Muscle layer of duodenum (tissue), 2 donors: ENCODE measurements at regions not wholly inside any gene's neighbourhood (a gene's known extent, or its start where the extent isn't known, plus 50 kb on each side); places are given as distances from the start of the nearest gene placed in this dataset.

Experiments
- H3K27ac ChIP-seq: one replicate; pipeline ENCODE4 v1.7.0; 2013; ENCODE audit warnings: mild to moderate bottlenecking, low read length
- H3K27me3 ChIP-seq: one replicate; pipeline ENCODE4 v1.7.0; 2013; ENCODE audit warnings: low read depth, mild to moderate bottlenecking, control low read depth, low read length
- H3K36me3 ChIP-seq, 2 donors: one replicate each; pipeline ENCODE4 v1.7.0; 2013; ENCODE audit warnings: low read length in 2 of 2, control low read depth in 1 of 2, mild to moderate bottlenecking in 1 of 2; ENCODE audit not compliant: insufficient read depth in 2 of 2, control insufficient read depth in 1 of 2
- H3K4me1 ChIP-seq, 2 donors: one replicate each; pipeline ENCODE4 v1.7.0; 2013; ENCODE audit warnings: low read length in 2 of 2, mild to moderate bottlenecking in 2 of 2, control low read depth in 1 of 2, moderate library complexity in 1 of 2; ENCODE audit not compliant: insufficient read depth in 2 of 2, control insufficient read depth in 1 of 2
- H3K4me3 ChIP-seq, 2 donors: one replicate each; pipeline ENCODE4 v1.7.0; 2013; ENCODE audit warnings: low read length in 2 of 2, low read depth in 1 of 2, mild to moderate bottlenecking in 1 of 2
- H3K9me3 ChIP-seq, 2 donors: one replicate each; pipeline ENCODE4 v1.7.0; 2013; ENCODE audit warnings: low read length in 2 of 2, control low read depth in 1 of 2, mild to moderate bottlenecking in 1 of 2; ENCODE audit not compliant: control insufficient read depth in 1 of 2
- donor health status: healthy.

DNA sequence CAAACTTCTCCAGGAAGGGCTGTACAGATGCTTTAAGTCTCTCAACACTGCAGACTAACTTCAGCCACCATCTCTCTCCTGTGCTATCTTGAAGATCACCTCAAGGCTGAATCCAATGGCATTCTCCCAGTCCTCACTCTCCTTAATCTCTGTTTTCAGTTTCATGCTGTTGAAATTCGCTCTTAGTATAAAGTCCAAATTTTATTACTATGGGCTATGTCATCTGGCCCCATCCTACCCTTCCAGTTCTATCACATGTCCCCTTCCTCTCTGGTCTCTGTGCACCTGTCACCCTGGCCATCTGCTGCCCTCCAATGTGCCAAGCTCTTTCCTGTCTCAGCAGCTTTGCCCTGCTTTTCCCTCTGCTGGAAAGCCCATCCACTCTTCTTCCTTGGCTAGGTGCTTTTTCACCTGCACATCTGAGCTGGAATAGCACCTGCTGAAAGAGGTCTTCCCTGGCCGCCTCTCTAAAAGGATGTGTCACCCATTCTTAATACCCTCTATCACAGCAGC, 284.7 kb upstream of the MAP3K1 start:
- no peak overlapping the region for H3K4me3 ChIP-seq
- no peaks in the 10 kb centered on the region for H3K36me3 ChIP-seq
- H3K9me3 ChIP-seq, result no peaks in the 10 kb centered on the region
- no peaks in the 10 kb centered on the region for H3K27me3 ChIP-seq
- no peak overlapping the region for H3K27ac ChIP-seq
- H3K4me1 ChIP-seq, result no peaks in the 10 kb centered on the region

GRCh38 chr5:56529666-56530430, 285.5 kb upstream of the MAP3K1 start:
- H3K4me3 ChIP-seq, result no peak overlapping the region
- H3K4me1 ChIP-seq, result no peaks in the 10 kb centered on the region
- H3K36me3 ChIP-seq, result no peaks in the 10 kb centered on the region
- H3K27ac ChIP-seq, result no peak overlapping the region
- H3K27me3 ChIP-seq, result no peaks in the 10 kb centered on the region
- H3K9me3 ChIP-seq, result no peaks in the 10 kb centered on the region

DNA sequence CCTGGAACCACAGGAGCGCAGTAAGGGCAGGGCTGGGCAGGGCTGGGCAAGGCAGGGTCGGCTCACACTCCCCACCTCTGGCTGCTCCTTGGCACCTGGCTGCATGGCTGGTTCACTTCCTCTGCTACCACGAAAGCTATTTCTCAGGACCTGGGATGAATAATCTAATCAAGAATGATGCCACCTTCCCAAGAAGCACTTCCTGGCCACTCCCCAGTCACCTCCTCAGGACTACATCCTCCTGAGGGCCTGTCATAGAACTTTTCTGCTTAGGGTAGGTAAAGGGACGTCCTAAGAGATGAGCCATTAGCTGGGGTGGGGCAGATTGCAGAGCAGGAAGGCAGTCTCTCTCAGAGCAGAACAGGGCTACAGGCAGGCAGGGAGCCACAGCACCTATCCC, 288.2 kb upstream of the MAP3K1 start:
- H3K27me3 ChIP-seq, result no peaks in the 10 kb centered on the region
- H3K27ac ChIP-seq, result no peak overlapping the region
- H3K9me3 ChIP-seq, result no peaks in the 10 kb centered on the region
- no peaks in the 10 kb centered on the region for H3K36me3 ChIP-seq
- H3K4me3 ChIP-seq, result no peak overlapping the region
- peaks cover 0 to 15% of the 10 kb centered on the region in 2 donors for H3K4me1 ChIP-seq

GRCh38 chr5:56525113-56525512, 290.2 kb upstream of the MAP3K1 start:
- H3K36me3 ChIP-seq, result no peaks in the 10 kb centered on the region
- H3K9me3 ChIP-seq, result no peaks in the 10 kb centered on the region
- no peaks in the 10 kb centered on the region for H3K27me3 ChIP-seq
- no peak overlapping the region for H3K27ac ChIP-seq
- peaks cover 0 to 15% of the 10 kb centered on the region in 2 donors for H3K4me1 ChIP-seq
- H3K4me3 ChIP-seq, result no peak overlapping the region

DNA sequence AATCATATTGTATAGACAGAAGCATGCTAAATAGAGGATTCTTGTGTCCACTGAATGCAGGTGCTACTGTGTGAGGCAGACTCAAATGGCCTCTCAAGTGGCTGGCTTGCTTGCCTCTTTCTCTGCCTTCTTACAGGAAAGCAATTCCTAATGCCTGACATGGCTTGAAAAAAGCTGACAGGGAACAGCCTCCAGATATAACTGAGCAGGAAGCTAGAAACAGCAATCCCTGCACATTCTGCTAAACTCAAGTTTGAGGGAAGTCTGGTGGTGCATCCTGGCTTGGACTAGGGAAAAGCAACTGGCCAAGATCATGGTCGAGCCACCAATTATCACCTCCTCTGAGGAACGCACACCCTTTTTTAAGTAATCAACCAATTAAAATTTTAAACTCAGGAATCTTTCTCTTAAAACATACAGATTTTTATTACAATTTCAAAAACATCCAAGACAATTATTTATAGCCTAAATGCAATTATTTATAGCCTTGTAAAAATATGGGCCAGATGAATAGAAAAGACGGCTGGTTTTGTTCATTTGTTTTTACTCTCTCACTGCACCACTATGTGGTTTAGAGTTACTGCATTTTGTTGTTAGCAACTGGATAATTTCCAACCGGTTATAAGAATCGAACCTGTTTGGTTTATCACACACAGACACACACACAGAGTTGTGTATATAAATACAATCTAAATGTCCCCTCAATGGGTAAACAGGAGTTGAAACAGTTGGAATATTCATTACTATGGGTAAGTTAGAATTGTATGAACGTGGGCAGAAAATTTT, 290.9 kb upstream of the ANKRD55 start:
- Histone ChIP-seq H3K27me3 (no peaks in the 10 kb centered on the region), H3K9me3 (no peaks in the 10 kb centered on the region), H3K4me1 (peaks cover 0 to 15% of the 10 kb centered on the region in 2 donors), H3K36me3 (no peaks in the 10 kb centered on the region), H3K27ac (no peak overlapping the region), H3K4me3 (no peak overlapping the region)

GRCh38 chr5:56522960-56523359, 289.8 kb upstream of the ANKRD55 start:
- Histone ChIP-seq H3K36me3 (no peaks in the 10 kb centered on the region), H3K27me3 (no peaks in the 10 kb centered on the region), H3K27ac (no peak overlapping the region), H3K4me3 (no peak overlapping the region), H3K4me1 (peaks cover 0 to 15% of the 10 kb centered on the region in 2 donors), H3K9me3 (no peaks in the 10 kb centered on the region)

GRCh38 chr5:56522169-56522568, 289.0 kb upstream of the ANKRD55 start:
- Histone ChIP-seq H3K27ac (no peak overlapping the region), H3K27me3 (no peaks in the 10 kb centered on the region), H3K4me1 (peaks cover 0 to 15% of the 10 kb centered on the region in 2 donors), H3K36me3 (no peaks in the 10 kb centered on the region), H3K9me3 (no peaks in the 10 kb centered on the region), H3K4me3 (no peak overlapping the region)

GRCh38 chr5:56520986-56521730, 288.0 kb upstream of the ANKRD55 start:
- no peak overlapping the region for H3K4me3 ChIP-seq
- H3K9me3 ChIP-seq, result no peaks in the 10 kb centered on the region
- no peak overlapping the region for H3K27ac ChIP-seq
- no peaks in the 10 kb centered on the region for H3K36me3 ChIP-seq
- no peaks in the 10 kb centered on the region for H3K27me3 ChIP-seq
- H3K4me1 ChIP-seq, result peaks cover 5 to 15% of the 10 kb centered on the region in 2 donors

DNA sequence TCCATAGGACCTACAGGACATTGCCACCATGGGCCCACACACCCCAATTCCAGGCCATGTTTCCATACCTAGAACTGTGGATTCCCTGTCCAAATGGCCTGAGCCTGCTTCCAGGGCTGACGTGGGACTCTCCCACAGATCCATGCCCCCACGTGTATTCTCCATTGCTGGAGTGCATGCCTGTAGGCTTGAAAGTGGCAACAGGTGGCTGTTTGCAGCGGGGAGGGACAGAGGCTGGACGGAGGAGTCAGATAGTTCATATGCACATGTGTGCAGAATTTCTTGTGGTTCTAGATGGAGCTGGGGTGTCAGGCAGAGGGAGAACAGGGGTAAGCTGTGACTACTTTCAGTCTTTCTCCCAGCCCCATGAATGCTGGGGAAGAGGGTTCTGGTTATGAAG, 285.7 kb upstream of the ANKRD55 start:
- Histone ChIP-seq H3K27ac (no peak overlapping the region), H3K4me1 (peaks cover 5 to 10% of the 10 kb centered on the region in 2 donors), H3K27me3 (no peaks in the 10 kb centered on the region), H3K36me3 (no peaks in the 10 kb centered on the region), H3K9me3 (no peaks in the 10 kb centered on the region), H3K4me3 (no peak overlapping the region)

GRCh38 chr5:56517011-56517416, 283.9 kb upstream of the ANKRD55 start:
- Histone ChIP-seq H3K4me1 (peaks cover 0 to 5% of the 10 kb centered on the region in 2 donors), H3K36me3 (no peaks in the 10 kb centered on the region), H3K27ac (no peak overlapping the region), H3K27me3 (no peaks in the 10 kb centered on the region), H3K9me3 (no peaks in the 10 kb centered on the region), H3K4me3 (no peak overlapping the region)

DNA sequence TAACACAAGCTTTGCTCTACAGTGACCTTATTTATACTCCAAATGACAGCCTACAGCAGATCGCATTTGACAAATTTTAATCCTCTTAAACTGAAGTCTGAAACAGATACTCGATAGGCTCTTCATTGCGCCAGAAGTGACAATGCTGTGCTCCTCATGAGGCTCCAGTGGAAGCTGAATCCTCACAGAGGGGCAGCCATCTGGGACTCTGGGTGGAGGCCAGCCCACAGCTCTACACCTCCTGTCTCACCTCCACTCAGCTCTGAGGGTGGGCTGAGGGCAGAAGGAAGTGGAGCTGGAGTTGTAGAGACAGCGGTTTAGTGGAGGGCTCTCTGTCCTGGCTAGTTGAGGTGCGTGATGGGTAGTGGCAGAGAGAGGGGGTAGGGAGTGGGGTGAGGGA, 283.3 kb upstream of the ANKRD55 start:
- no peaks in the 10 kb centered on the region for H3K36me3 ChIP-seq
- H3K4me1 ChIP-seq, result peaks cover 0 to 5% of the 10 kb centered on the region in 2 donors
- no peaks in the 10 kb centered on the region for H3K27me3 ChIP-seq
- no peak overlapping the region for H3K27ac ChIP-seq
- no peak overlapping the region for H3K4me3 ChIP-seq
- H3K9me3 ChIP-seq, result no peaks in the 10 kb centered on the region
